Kidney glomerular epithelial cell (primary cell): ENCODE measurements at regions not wholly inside any gene's neighbourhood (a gene's known extent, or its start where the extent isn't known, plus 50 kb on each side); places are given as distances from the start of the nearest gene placed in this dataset.

Experiments
- DNase-seq: peaks from one replicate; lab custom pipeline; 2025; lab: John Stamatoyannopoulos, UW

- no peak for DNase-seq
Observed at GRCh38 chr12:40557980-40558379, 134.3 kb upstream of the CNTN1 start.

- DNase-seq = no peak
Observed at GRCh38 chr12:40559865-40560264, 132.4 kb upstream of the CNTN1 start.

- no peak for DNase-seq
Observed at GRCh38 chr12:40560848-40561247, 131.4 kb upstream of the CNTN1 start.

- DNase-seq = no peak
Observed at GRCh38 chr12:40561395-40561966, 130.8 kb upstream of the CNTN1 start.

- no peak for DNase-seq
Observed at GRCh38 chr12:40565029-40565633, 127.1 kb upstream of the CNTN1 start.

- DNase-seq = no peak
Observed at GRCh38 chr12:40566271-40566670, 126.0 kb upstream of the CNTN1 start.

GRCh38 chr12:40569626-40570179 lies 122.5 kb upstream of the CNTN1 start:
- no peak for DNase-seq

- no peak for DNase-seq
Observed at GRCh38 chr12:40573024-40573423, 119.2 kb upstream of the CNTN1 start.

- no peak for DNase-seq
Observed at GRCh38 chr12:40575987-40576386, 116.3 kb upstream of the CNTN1 start.

GRCh38 chr12:40577834-40578233 lies 114.4 kb upstream of the CNTN1 start:
- DNase-seq = no peak

- DNase-seq = no peak
Observed at GRCh38 chr12:40579687-40580086, 112.6 kb upstream of the CNTN1 start.

GRCh38 chr12:40580346-40580745 lies 111.9 kb upstream of the CNTN1 start:
- DNase-seq = no peak

- DNase-seq = no peak
Observed at GRCh38 chr12:40581889-40582288, 110.3 kb upstream of the CNTN1 start.

GRCh38 chr12:40583743-40584142 lies 108.5 kb upstream of the CNTN1 start:
- no peak for DNase-seq

GRCh38 chr12:40584763-40585162 lies 107.5 kb upstream of the CNTN1 start:
- no peak for DNase-seq

GRCh38 chr12:40586823-40587222 lies 105.4 kb upstream of the CNTN1 start:
- no peak for DNase-seq

- no peak for DNase-seq
Observed at GRCh38 chr12:40587421-40587820, 104.8 kb upstream of the CNTN1 start.

- no peak for DNase-seq
Observed at GRCh38 chr12:40587970-40588369, 104.3 kb upstream of the CNTN1 start.

- no peak for DNase-seq
Observed at GRCh38 chr12:40597133-40597532, 95.1 kb upstream of the CNTN1 start.

GRCh38 chr12:40598073-40598472 lies 94.2 kb upstream of the CNTN1 start:
- no peak for DNase-seq

- no peak for DNase-seq
Observed at GRCh38 chr12:40602562-40602961, 89.7 kb upstream of the CNTN1 start.

- no peak for DNase-seq
Observed at GRCh38 chr12:40614923-40615322, 77.3 kb upstream of the CNTN1 start.

- no peak for DNase-seq
Observed at GRCh38 chr12:40615590-40615989, 76.6 kb upstream of the CNTN1 start.

GRCh38 chr12:40616383-40616915 lies 75.8 kb upstream of the CNTN1 start:
- no peak for DNase-seq
